ENCODE measurements at regions not wholly inside any gene's neighbourhood (a gene's known extent, or its start where the extent isn't known, plus 50 kb on each side); places are given as distances from the start of the nearest gene placed in this dataset.

DNA sequence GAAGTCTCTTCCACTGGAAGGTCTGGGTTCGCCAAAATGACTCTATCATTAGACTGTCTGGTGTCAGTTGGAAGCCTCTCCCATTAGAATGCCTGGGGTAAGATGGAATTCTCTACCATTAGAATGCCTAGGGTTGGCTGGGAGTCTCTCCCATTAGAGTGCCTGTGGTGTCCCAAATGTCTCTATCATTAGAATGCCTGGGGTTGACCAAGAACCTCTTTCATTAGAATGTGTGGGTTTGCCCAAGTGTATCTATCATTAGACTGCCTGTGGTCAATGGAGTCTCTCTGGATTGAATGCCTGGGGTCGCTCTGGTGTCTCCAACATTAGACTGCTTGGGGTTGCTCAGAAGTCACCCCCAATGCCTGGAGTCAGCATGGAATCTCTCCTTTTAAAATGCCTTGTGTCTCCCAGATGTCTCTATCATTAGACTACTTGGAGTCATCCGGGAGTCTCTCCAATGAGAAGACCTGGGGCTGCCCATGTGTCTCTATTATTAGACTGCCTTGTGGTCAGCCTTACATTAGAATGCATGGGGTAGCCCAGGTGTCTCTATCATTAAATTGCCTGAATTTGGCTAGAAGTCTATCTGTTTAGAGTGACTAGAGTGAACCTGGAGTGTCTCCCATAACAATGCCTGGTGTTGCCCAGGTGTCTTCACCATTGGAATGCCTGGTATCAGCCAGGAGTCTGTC lies 1518.4 kb downstream of the UQCRFS1 start:
- DNase-seq (ENCODE audit: low read depth): no peak

DNA sequence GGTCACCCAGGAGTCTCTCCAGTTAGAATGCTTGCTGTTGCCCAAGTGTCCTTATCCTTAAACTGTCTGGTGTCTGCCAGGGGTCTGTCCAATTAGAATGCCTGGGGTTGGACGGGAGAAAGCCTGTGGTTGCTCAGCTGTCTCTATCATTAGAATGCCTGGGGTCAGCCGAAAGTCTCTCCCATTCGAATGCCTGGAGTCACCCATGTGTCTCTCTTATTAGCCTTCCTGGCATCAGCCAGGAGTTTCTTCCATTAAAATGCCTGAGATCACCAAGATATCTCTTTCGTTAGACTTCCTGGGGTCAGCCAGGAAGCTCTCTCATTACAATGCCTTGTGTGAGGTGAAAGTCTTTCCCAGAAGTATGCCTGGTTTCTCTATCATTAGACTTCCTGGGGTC lies 1521.0 kb downstream of the UQCRFS1 start:
- DNase-seq (ENCODE audit: low read depth): no peak

DNA sequence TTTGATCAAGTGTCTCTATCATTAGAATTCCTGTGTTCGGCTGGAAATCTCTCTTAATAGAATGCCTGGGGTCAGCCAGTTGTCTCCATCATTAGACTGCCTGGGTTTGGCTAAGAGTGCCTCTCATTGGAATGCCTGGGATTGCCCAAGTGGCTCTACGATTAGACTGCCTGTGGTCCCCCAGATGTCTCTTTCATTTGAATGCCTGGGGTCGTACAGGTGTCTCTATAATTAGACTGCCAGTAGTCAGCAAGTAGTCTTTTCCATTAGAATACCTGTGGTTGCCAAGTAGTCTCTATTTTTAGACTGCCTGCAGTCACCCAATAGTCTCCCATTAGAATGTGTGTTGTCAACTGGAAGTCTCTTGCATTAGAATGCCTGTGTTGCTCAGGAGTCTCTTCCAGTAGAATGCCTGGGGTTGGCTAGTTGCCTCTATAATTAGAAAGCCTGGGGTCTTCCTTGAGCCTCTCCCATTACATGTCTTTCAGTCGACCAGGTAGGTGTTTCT lies 1523.2 kb downstream of the UQCRFS1 start:
- DNase-seq (ENCODE audit: low read depth): no peak

DNA sequence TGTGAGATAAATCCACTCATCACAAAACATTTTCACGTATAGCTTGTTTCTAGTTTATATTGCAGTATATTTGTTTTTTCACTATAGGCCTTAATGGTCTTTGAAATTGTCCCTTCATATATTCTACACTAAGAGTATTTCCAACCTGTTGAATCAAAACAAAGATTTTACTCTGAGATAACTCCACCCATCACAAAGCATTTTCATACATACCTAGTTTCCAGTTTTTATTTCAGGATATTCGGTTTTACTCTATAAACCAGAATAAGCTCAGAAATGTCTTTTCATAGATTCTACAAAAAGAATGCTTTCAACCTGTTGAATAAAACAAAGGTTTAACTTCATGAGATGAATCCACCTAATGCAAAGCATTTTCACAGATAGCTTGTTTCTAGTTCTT lies 1528.7 kb downstream of the UQCRFS1 start:
- DNase-seq (ENCODE audit: low read depth): no peak

DNA sequence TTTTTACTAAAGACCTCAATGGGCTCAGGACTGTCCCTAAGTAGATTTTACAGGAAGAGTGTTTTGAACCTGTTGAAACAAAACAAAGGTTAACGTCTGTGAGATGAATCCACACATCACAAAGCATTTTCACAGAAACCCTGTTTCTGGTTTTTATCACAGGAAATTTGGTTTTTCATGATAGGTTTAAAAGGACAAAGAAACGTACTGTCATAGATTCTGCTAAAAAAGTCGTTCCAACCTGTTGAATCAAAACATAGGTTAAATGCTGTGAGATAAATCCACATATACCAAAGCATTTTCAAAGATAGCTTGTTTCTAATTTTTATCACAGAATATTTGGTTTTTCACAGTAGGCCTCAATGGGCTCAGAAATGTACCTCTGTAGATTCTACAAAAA lies 1531.0 kb downstream of the UQCRFS1 start:
- no peak for DNase-seq (ENCODE audit: low read depth)

DNA sequence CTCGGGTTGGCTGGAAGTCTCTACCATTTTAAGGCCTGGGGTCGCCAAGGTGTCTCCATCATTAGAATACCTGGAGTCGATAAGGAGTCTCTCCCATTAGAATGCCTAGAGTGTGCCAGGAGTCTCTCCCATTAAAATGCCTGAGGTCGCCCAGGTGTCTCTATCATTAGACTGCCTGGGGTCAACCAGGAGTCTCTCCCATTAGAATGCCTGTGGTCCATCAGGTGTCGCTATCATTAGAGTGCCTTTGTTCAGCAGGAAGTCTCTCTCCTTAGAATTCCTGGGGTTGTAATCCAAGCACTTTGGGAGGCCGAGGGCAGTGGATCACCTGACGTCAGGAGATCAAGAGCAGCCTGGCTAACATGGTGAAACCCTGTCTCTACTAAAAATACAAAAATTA lies 1533.0 kb downstream of the UQCRFS1 start:
- no peak for DNase-seq (ENCODE audit: low read depth)

DNA sequence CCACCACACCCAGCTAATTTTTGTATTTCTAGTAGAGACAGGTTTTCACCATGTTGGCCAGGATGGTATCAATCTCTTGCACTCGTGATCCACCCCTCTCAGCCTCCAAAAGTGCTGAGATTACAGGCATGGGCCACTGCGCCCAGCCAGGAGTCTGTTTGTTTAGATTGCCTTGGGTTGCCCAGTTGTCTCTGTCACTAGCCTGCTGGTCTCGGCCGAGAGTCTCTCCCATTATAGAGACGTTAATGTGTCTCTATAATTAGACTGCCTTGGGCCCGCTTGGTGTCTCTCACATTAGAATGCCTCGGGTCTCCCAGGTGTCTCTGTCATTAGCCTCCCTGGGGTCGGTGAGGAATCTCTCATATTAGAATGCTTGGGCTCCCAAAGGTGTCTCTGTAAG lies 1533.6 kb downstream of the UQCRFS1 start:
- no peak for DNase-seq (ENCODE audit: low read depth)

DNA sequence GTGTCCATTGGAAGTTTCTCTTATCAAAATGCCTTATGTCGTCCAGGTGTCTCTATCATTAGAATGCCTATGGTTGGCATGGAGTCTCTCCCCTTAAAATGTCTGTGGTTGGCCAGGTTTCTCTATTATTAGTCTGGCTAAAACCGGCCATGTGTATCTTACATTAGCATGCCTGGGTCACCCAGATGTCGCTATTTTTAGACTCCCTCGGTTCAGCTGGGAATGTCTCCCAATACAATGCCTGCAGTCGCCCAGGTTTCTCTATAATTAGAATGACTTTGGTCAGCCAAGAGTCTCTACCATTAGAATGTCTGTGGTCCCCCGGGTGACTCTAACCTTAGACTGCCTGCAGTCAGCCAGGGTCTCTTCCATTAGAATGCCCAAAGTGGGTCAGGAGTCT lies 1536.1 kb downstream of the UQCRFS1 start:
- DNase-seq (ENCODE audit: low read depth): no peak

DNA sequence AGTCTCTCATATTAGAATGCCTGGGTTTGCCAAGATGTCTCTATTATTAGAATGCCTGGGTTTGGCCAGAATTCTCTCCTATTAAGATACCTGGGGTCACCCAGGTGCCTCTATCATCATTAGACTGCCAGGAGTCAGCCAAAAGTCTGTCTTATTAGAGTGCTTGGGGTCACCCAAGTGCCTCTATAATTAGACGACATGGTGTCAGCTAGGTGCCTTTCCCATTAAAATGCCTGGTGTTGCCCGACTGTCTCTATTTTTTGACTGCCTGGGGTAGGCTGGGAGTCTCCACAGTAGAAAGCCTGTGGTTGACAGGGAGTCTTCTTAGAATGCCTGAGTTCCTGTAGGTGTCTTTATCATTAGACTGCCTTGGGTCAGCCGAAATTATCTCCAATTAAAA lies 1536.6 kb downstream of the UQCRFS1 start:
- no peak for DNase-seq (ENCODE audit: low read depth)

DNA sequence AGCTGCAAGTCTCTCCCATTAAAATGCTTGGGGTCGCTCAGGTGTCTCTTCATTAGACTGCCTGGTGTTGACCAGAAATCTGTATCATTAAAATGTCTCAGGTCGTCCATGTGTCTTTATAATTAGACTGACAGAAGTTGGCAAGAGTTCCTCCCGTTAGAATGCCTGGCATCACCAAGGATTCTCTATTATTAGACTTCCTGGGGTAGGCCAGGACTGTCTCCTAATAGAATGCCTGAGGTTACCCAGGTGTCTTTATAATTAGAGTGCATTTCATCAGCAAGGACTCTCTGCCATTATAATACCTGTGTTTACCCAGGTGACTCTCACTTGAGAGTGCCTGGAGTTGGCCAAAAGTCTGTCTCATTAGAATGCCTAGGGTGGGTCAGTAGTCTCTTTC lies 1537.2 kb downstream of the UQCRFS1 start:
- DNase-seq (ENCODE audit: low read depth): no peak

DNA sequence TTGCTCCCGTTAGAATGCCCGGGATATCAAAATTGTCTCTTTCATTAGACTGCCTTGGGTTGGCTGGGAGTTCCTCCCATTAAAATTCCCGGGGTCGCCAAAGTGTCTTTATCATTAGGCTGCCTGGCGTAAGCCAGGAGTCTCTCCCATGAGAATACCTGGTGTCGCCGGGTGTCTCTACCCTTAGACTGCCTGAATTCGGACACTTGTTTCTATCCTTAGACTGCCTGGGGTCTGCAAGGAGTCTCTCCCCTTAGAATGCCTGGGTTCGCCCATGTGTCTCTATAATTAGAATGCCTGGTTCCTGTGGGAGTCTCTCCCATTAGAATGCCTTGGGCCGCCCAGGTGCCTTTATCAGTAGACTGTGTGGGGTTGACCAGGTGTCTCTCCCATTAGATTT lies 1538.2 kb downstream of the UQCRFS1 start:
- DNase-seq (ENCODE audit: low read depth): no peak

DNA sequence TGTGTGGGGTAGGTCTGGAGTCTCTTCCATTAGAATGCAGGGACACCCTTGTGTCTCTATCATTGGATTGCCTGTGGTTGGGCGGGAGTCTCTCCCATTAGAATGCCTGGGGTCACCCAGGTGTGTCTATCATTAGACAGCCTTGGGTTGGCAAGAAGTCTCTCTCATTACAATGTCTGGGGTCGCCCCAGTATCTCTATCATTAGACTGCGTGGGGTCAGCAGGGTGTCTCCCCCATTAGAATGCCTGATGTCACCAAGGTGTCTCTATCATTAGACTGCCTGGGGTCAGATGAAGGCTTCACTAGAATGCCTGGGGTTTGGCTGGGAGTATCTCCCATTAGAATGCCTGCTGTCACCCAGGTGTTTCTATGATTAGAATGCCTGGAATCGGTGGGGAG lies 1539.0 kb downstream of the UQCRFS1 start:
- no peak for DNase-seq (ENCODE audit: low read depth)

DNA sequence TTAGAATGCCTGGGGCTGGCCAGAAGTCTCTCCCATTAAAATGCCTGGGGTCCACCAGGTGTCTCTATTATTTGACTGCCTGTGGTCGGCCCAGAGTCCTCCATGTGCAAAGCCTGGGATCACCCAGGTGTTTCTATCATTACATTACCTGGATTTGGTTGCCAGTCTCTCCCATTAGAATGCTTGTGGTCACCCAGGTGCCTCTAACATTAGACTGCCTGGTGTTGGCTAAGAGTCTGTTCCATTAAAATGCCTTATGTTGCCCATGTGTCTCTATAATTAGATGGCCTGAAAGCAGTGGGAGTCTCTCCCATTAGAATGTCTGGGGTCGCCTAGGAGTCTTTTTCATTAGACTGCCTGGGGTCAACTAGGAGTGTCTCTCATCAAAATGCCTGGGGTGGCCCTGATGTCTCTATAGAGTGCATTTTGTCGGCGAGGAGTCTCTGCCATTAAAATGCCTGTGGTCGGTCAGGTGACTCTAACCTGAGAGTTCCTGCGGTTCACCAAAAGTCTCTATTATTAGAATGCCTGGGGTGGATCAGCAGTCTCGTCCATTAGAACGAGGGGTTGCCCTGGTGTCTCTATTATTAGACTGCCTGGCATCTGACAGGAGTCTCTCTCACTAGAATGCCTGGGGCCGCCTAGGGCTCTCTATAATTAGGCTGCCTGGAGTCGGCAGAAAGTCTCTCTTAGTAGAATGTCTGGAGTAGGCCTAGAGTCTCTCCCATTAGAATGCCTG lies 1540.5 kb downstream of the UQCRFS1 start:
- no peak for DNase-seq (ENCODE audit: low read depth)

DNA sequence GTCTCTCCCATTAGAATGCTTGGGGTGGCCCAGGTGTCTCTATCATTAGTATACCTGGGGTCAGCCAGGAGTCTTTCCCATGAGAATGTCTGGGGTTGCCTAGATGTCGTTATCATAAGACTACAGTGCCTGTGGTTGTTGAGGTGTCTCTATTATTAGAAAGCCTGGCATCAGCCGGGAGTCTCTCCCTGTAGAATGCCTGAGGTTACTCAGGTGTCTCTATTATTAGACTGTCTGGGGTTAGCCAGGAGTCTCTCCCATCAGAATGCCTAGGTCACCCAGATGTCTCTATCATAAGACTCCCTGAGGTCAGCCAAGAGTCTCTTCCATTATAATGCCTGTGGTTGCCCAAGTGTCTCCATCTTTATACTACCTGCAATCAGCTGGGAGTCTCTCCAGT lies 1541.1 kb downstream of the UQCRFS1 start:
- DNase-seq (ENCODE audit: low read depth): no peak

DNA sequence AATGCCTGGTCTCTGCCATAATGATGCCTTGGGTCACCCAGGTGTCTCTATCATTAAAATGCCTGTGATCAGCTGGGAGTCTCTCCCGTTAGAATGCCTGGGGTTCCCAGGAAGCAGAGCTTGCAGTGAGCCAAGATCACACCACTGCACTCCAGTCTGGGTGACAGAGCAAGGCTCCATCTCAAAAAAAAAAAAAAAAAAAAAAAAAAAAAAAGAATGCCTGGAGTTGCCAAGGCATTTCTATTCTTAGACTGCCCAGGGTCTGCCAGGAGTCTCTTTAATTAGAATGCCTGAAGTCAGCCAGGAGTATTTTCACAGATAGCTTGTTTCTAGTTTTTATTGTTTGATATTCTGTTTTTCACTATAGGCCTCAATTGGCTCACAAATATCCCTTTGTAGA lies 1552.5 kb downstream of the UQCRFS1 start:
- no peak for DNase-seq (ENCODE audit: low read depth)

DNA sequence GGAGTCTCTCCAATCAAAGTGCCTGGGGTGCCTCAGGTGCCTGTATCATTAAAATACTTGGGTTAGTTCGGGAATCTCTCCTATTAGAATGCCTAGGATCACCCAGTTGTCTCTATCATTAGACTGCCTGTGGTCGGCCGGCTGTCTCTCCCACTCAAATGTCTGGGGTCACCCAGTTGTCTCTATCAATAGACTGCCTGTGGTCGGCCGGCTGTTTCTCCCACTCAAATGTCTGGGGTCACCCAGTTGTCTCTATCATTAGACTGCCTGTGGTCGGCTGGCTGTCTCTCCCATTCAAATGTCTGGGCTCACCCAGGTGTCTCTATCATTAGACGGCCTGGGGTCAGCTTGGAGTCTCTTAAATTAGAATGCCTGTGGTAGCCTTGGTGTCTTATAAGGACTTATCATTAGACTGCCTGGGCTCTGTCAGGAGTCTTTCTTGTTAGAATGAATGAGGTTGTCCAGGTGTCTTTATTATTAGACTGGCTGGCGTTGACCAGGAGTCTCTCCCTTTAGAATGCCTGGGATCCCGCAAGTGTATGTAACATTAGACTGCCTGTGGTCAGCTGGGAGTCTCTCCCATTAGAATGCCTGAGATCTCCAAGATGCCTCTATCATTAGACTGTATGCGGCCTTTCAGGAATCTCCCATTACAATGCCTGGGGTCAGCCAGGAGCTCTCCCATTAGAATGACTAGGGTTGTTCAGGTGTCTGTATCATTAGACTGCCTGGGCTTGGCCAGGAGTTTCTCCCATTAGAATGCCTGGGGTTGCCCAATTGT lies 1555.5 kb downstream of the UQCRFS1 start:
- DNase-seq (ENCODE audit: low read depth): no peak

DNA sequence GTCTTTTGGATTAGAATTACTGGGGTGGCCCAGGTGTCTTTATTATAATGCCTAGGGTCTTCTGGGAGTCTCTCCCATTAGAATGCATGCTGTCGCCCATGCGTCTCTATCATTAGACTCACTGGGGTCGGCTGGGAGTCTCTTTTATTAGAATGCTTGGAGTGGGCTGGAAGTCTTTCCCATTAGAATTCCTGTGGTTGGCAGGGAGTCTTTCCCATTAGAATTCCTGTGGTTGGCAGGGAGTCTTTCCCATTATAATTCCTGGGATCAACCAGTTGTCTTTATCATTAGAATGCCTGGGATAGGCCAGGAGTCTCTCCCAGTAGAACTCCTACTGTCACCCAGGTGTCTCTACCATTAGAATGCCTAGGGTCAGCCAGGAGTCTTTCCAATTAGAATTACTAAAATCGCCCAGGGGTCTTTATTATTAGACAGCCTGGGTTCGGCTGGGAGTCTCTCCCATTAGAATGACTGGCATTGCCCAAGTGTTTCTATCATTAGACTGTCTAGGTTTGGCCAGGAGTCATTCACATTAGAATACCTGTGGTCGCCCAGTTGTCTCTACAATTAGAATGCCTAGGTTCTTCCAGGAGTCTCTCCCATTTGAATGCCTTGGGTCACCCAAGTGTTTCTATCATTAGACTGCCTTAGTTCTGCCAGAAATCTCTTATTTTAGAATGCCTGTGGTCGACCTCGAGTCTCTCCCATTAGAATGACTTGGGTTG lies 1558.5 kb downstream of the UQCRFS1 start:
- no peak for DNase-seq (ENCODE audit: low read depth)

DNA sequence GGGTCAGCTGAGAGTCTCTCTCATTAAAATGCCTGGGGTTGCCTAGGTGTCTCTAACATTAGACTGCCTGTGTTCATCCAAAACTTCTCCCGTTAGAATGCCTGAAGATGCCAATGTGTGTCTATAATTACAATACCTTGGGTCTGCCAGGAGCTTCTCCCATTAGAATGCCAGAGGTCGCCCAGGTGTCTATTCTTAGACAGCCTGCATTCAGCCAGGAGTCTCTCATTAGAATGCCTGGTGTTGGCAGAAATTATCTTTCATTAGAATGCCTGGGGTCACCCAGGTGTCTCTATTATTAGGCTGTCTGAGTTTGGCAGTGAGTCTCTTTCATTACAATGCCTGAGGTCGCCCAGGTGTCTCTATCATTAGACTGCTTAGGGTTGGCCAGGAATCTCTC lies 1560.2 kb downstream of the UQCRFS1 start:
- DNase-seq (ENCODE audit: low read depth): no peak

DNA sequence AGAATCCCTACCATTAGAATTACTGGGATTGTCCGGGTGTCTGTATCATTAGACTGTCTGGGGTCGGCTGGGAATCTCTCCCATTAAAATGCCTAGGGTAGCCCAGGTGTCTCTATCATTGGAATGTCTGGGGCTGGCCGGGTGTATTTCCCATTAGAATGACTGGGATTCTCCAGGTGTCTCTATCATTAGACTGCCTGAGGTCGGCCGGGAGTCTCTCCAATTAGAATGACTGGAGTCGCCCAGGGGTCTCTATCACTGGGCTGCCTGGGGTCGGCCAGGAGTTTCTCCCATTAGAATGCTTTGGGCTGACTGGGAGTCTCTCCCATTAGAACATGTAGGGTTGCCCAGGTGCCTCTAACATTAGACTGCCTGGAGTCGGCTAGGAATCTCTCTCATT lies 1560.7 kb downstream of the UQCRFS1 start:
- DNase-seq (ENCODE audit: low read depth): no peak

DNA sequence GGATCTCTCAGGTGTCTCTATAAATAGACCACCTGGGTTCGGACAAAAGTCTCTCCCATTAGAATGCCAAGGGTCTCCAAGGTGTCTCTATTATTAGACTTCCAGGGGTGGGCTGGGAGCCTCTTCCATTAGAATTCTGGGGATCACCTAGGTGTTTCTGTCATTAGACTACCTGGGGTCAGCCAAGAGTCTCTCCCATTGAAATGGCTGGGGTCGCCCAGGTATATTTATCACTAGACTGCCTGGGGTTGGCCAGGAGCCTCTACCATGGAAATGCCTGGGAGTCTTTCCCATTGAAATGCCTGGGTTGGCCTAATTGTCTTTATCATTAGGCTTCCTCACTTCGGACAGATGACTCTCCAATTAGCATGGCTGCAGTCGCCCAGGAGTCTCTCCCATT lies 1565.5 kb downstream of the UQCRFS1 start:
- no peak for DNase-seq (ENCODE audit: low read depth)

DNA sequence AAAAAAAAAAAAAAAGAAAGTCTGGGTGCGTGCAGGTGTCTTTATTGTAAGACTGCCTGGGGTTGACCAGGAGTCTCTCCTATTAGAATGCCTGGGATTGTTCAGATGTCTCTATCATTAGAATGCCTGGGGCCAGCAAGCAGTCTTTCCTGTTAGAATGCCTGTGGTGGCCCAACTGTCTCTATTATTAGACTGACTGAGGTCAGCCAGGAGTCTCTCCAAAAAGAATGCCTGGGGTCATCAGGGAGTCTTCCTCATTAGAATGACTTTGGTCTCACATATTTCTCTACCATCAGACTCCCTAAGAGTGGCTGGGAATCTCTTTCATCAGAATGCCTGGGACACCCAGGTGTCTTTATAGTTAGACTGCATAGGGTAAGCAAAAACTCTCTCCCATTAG lies 1577.5 kb downstream of the UQCRFS1 start:
- no peak for DNase-seq (ENCODE audit: low read depth)

DNA sequence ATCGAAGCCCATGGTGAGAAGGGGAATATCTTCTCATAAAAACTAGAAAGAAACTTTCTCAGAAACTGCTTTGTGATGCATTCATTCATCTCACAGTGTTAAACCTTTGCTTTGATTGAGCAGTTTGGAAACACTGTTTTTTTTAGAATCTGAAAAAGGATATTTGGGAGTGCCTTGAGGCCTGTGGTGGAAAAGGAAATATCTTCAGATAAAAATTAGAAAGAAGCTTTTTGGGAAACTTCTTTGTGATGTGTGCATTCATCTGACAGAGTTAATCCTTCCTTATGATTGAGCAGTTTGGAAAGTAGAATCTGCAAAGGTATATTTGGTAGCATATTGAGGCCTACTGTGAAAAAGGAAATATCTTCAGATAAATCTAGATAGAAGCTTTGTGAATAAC lies 1594.9 kb downstream of the UQCRFS1 start:
- no peak for DNase-seq (ENCODE audit: low read depth)

Data from stimulated activated CD8-positive, alpha-beta memory T cell treated with anti-CD3 and anti-CD28 coated beads, Interleukin-12 subunit alpha, Interleukin-12 subunit beta, amount 100 ng/mL, for 1 hour (primary cell).